ENCODE measurements at regions not wholly inside any gene's neighbourhood (a gene's known extent, or its start where the extent isn't known, plus 50 kb on each side); places are given as distances from the start of the nearest gene placed in this dataset.

GRCh38 chr18:67159662-67160061 is 356.9 kb downstream of the DSEL start:
- Histone ChIP-seq H3K9ac (replicated peaks in 1 of 4; ENCODE audit: extremely low read depth in 1 of 4, low read depth in 3 of 4, low read length in 3 of 4) (no peak overlapping the region), H4K8ac (ENCODE audit: extremely low read depth, insufficient read depth, low read length) (no peak overlapping the region), H3K27ac (ENCODE audit: low read depth, low read length) (no peak overlapping the region), H4K5ac (ENCODE audit: insufficient read length, low read depth, low read length) (no peak overlapping the region), H3K27me3 (replicated peaks in 1 of 4; ENCODE audit: control insufficient read depth in 3 of 4, extremely low read depth in 1 of 4, insufficient read depth in 3 of 4, low read length in 3 of 4) (no peaks in the 10 kb centered on the region), H3K4ac (replicated peaks; ENCODE audit: insufficient read length, low read depth, low read length) (no peak overlapping the region), H2BK20ac (ENCODE audit: low read length) (no peak overlapping the region), H2AFZ (ENCODE audit: low read length) (no peak overlapping the region), H3K79me1 (ENCODE audit: low read depth, low read length) (no peaks in the 10 kb centered on the region), H2BK15ac (ENCODE audit: low read length) (no peak overlapping the region), H2BK12ac (ENCODE audit: low read depth, low read length) (no peak overlapping the region), H3K36me3 (ENCODE audit: control insufficient read depth in 2 of 4, insufficient read depth in 4 of 4, low read length in 3 of 4) (no peaks in the 10 kb centered on the region), H3K9me3 (ENCODE audit: insufficient read depth in 2 of 2, low read depth in 1 of 2, low read length in 1 of 2) (peaks cover 3 to 6% of the 10 kb centered on the region in 2 experiments; a peak in 1 of 4 replicates), H3K14ac (ENCODE audit: insufficient read length) (no peak overlapping the region), H3K23me2 (ENCODE audit: low read depth, low read length) (peaks cover 2% of the 10 kb centered on the region; the same call in 1 of the 2 replicates), H3K4me1 (replicated peaks in 1 of 4; ENCODE audit: control insufficient read depth in 3 of 4, insufficient read depth in 4 of 4, low read length in 3 of 4) (no peaks in the 10 kb centered on the region; a peak in 2 of 7 replicates), H3K4me2 (ENCODE audit: insufficient read depth in 1 of 2, low read depth in 2 of 2, low read length in 2 of 2) (no peak overlapping the region), H4K20me1 (replicated peaks in 1 of 2; ENCODE audit: control insufficient read depth in 1 of 2, insufficient read depth in 2 of 2, low read length in 2 of 2) (no peaks in the 10 kb centered on the region), H3K23ac (ENCODE audit: insufficient read length) (no peak overlapping the region), H2BK5ac (ENCODE audit: low read depth, low read length) (no peak overlapping the region), H3K4me3 (ENCODE audit: extremely low read depth in 1 of 4, insufficient read depth in 2 of 4, low read depth in 3 of 4, low read length in 4 of 4) (no peak overlapping the region), H3K79me2 (ENCODE audit: control insufficient read depth in 1 of 2, insufficient read depth in 2 of 2, low read length in 2 of 2) (no peaks in the 10 kb centered on the region), H3K18ac (ENCODE audit: extremely low read depth, low read length) (no peak overlapping the region), H2BK120ac (replicated peaks; ENCODE audit: low read depth, low read length) (no peak overlapping the region), H4K91ac (replicated peaks; ENCODE audit: insufficient read length, low read length) (no peak overlapping the region), H3K56ac (replicated peaks; ENCODE audit: insufficient read length, low read depth, low read length) (no peak overlapping the region), H2AK5ac (ENCODE audit: low read depth, low read length) (no peak overlapping the region)
- POLR2A ChIA-PET (ENCODE audit: partially characterized antibody): interaction anchor here (1.4 kb wide), 1 partner anchor 10 kb away, joined by 4 read pairs; no protein-coding TSS in a partner anchor
- DNase-seq (ENCODE audit: low read depth in 1 of 2, low spot score in 2 of 2) (no peak), FAIRE-seq (no peak)
- CTCF ChIA-PET (ENCODE audit: partially characterized antibody): interaction anchor here (1.3 kb wide), 1 partner anchor 40 kb away, joined by 3 read pairs; no protein-coding TSS in a partner anchor
- WGBS, 2 experiments (ENCODE audit: extremely low coverage in 1 of 2, insufficient coverage in 1 of 2, insufficient read length in 1 of 2, insufficient replicate concordance in 2 of 2, low coverage in 1 of 2, low lambda C conversion rate in 2 of 2, missing lambda C conversion rate in 1 of 2): 88% methylated on average over 2 of the region's 2 CpGs; no CpG with 5 or more reads in 1 of the 2 experiments
- TF ChIP-seq CEBPB (IDR thresholded peaks at IDR 0.05; ENCODE audit: low read depth, low read length) (no peak), E2F6 (IDR thresholded peaks at IDR 0.05) (no peak), SIN3A (conservative IDR thresholded peaks at IDR 0.05 in 1 of 2, IDR thresholded peaks at IDR 0.05 in 1 of 2; ENCODE audit: low read depth in 1 of 2, low read length in 2 of 2) (no peak), NRF1 (IDR thresholded peaks at IDR 0.05; ENCODE audit: low read depth, low read length) (no peak), KDM4A (IDR thresholded peaks at IDR 0.05; ENCODE audit: low read depth, low read length, severe bottlenecking) (no peak), JUN (IDR thresholded peaks at IDR 0.05; ENCODE audit: low read depth, low read length) (no peak), RBBP5 (IDR thresholded peaks at IDR 0.05; ENCODE audit: borderline replicate concordance, low read depth, low read length) (no peak), CTBP2 (IDR thresholded peaks at IDR 0.05; ENCODE audit: borderline replicate concordance, insufficient read depth, insufficient read length, low read length) (no peak)
- TF ChIP-seq, protein P1, sequence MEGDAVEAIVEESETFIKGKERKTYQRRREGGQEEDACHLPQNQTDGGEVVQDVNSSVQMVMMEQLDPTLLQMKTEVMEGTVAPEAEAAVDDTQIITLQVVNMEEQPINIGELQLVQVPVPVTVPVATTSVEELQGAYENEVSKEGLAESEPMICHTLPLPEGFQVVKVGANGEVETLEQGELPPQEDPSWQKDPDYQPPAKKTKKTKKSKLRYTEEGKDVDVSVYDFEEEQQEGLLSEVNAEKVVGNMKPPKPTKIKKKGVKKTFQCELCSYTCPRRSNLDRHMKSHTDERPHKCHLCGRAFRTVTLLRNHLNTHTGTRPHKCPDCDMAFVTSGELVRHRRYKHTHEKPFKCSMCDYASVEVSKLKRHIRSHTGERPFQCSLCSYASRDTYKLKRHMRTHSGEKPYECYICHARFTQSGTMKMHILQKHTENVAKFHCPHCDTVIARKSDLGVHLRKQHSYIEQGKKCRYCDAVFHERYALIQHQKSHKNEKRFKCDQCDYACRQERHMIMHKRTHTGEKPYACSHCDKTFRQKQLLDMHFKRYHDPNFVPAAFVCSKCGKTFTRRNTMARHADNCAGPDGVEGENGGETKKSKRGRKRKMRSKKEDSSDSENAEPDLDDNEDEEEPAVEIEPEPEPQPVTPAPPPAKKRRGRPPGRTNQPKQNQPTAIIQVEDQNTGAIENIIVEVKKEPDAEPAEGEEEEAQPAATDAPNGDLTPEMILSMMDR (IDR thresholded peaks at IDR 0.05; ENCODE audit: control extremely low read depth in 1 of 3, insufficient read depth in 1 of 3, low read depth in 1 of 3, low read length in 3 of 3): no peak

Data from H1 (cell line).